K562 (cell line): ENCODE measurements at regions not wholly inside any gene's neighbourhood (a gene's known extent, or its start where the extent isn't known, plus 50 kb on each side); places are given as distances from the start of the nearest gene placed in this dataset.

Experiments
- ATAC-seq: fragments of 200-7000 bp; cut with Tn5 transposase; 3 replicates; pipeline ENCODE4 v1.9.1; 2020; ENCODE audit warnings: moderate library complexity
- BruUV-seq: library from RNA; stranded (reverse); fragments of 400-500 nt; replicated peaks from 2 replicates; lab custom pipeline; 2021; lab: Mats Ljungman, UMichigan
- CTCF ChIA-PET: fragments of 300-600 bp; formaldehyde crosslinking; extraction: SDS; loops from one replicate; lab custom pipeline; 2021; ENCODE audit warnings: low intra/inter-chr PET ratio; lab: Yijun Ruan, JAX
- POLR2A ChIA-PET: fragments of 300-600, 350-650 bp; sonication (Branson Sonifier 250); formaldehyde crosslinking; extraction: SDS; loops from one replicate; lab custom pipeline; 2021; ENCODE audit warnings: antibody characterized with exemption, inconsistent platforms; lab: Yijun Ruan, JAX
- DNase-seq, 4 experiments: peaks; one replicate each; pipeline versions ENCODE4 v3.0.0 to v3.0.0-alpha.2; 2011 to 2018; ENCODE audit warnings: low spot score in 3 of 4, mixed read lengths in 3 of 4; ENCODE audit errors: extremely low read depth in 1 of 4
- FAIRE-seq: peaks from 2 replicates; lab custom pipeline; 2011; peaks lifted over from hg19 to GRCh38; lab: Jason Lieb, UNC
- H2AFZ ChIP-seq: 2 replicates; pipeline ENCODE4 v1.6.0; 2011; ENCODE audit warnings: low read depth, low read length, control low read depth, inconsistent platforms
- H3K27ac ChIP-seq: fragments of 200-600 bp; 3 replicates; pipeline ENCODE4 v1.8.0; 2011; ENCODE audit warnings: low read depth, mild to moderate bottlenecking, control low read depth, inconsistent platforms, low read length, moderate library complexity, mixed read lengths; ENCODE audit errors: extremely low read depth
- H3K27me3 ChIP-seq, 2 experiments: fragments of 300-600 bp in 1 of 2; 2 replicates in 1 of 2; 3 replicates in 1 of 2; pipeline versions ENCODE4 v1.6.0 to v1.8.0; 2011; ENCODE audit warnings: inconsistent platforms in 2 of 2, low read length in 2 of 2, mild to moderate bottlenecking in 1 of 2, mixed read lengths in 1 of 2, moderate library complexity in 1 of 2; ENCODE audit not compliant: control insufficient read depth in 2 of 2, insufficient read depth in 2 of 2
- H3K36me3 ChIP-seq: fragments of 300-600 bp; 3 replicates; pipeline ENCODE4 v1.8.0; 2011; ENCODE audit warnings: mild to moderate bottlenecking, low read length, inconsistent platforms; ENCODE audit not compliant: control insufficient read depth, insufficient read depth
- H3K4me1 ChIP-seq, 2 experiments: fragments of 200-600 bp in 1 of 2; replicated peaks in 1 of 2; 2 replicates in 1 of 2; 3 replicates in 1 of 2; pipeline versions ENCODE4 v1.5.1 to v1.8.0; 2011; ENCODE audit warnings: inconsistent platforms in 2 of 2, low read length in 2 of 2, mild to moderate bottlenecking in 1 of 2, mixed read lengths in 1 of 2, moderate library complexity in 1 of 2; ENCODE audit not compliant: control insufficient read depth in 2 of 2, insufficient read depth in 2 of 2
- H3K4me2 ChIP-seq: 2 replicates; pipeline ENCODE4 v1.6.1; 2011; ENCODE audit warnings: low read length, control low read depth, inconsistent platforms, mixed read lengths; ENCODE audit not compliant: insufficient read depth
- H3K4me3 ChIP-seq: fragments of 200-600 bp; sonication (generic), shearing (Covaris generic); 2 replicates; pipeline ENCODE4 v1.5.1; 2016; ENCODE audit warnings: control low read depth, inconsistent platforms
- H3K79me2 ChIP-seq: fragments of 200-600 bp; 3 replicates; pipeline ENCODE4 v1.8.0; 2011; ENCODE audit warnings: low read length, inconsistent platforms; ENCODE audit not compliant: control insufficient read depth, insufficient read depth
- H3K9ac ChIP-seq, 2 experiments: 2 replicates each; pipeline versions ENCODE4 v1.6.0 to v1.6.1; 2011; ENCODE audit warnings: low read depth in 2 of 2, low read length in 2 of 2, control low read depth in 1 of 2, inconsistent platforms in 1 of 2, mild to moderate bottlenecking in 1 of 2, mixed read lengths in 1 of 2; ENCODE audit not compliant: insufficient read depth in 1 of 2
- H3K9me1 ChIP-seq: one replicate; pipeline ENCODE4 v1.6.0; 2011; ENCODE audit warnings: inconsistent platforms, mild to moderate bottlenecking, low read length, moderate library complexity; ENCODE audit not compliant: control insufficient read depth, insufficient read depth
- H3K9me3 ChIP-seq: replicated peaks from 2 replicates; pipeline ENCODE4 v1.5.1; 2011; ENCODE audit warnings: low read depth, low read length, inconsistent platforms; ENCODE audit not compliant: control insufficient read depth, insufficient read depth
- H4K20me1 ChIP-seq: replicated peaks from 2 replicates; pipeline ENCODE4 v1.6.1; 2011; ENCODE audit warnings: low read length, inconsistent platforms, mixed read lengths; ENCODE audit not compliant: control insufficient read depth, insufficient read depth
- MCM5 ChIP-seq: fragments of 450-650 bp; IDR thresholded peaks from 2 replicates; pipeline ENCODE4 v1.6.1; 2016; ENCODE audit warnings: low read depth
- ZFPM2 ChIP-seq: fragments of 250-450 bp; sonication (Bioruptor Pico); IDR thresholded peaks from 2 replicates; pipeline ENCODE4 v1.5.1; 2022; ENCODE audit warnings: mild to moderate bottlenecking
- ZNF436 ChIP-seq: fragments of 250-450, 450-650 bp; sonication (Bioruptor Pico); formaldehyde crosslinking; IDR thresholded peaks from 2 replicates; pipeline ENCODE4 v1.7.0; 2020; ENCODE audit warnings: mild to moderate bottlenecking
- WGBS: fragments of 100-300 bp; shearing (Covaris generic); methylation state at CpG from one replicate; pipeline ENCODE4 v1.1.6; 2016; ENCODE audit warnings: low coverage, mixed read lengths; ENCODE audit not compliant: insufficient coverage; ENCODE audit errors: missing lambda C conversion rate; 5-methylcytosine and 5-hydroxymethylcytosine counted together
- in situ Hi-C: fragments of 300-500 bp; cut with MboI; formaldehyde crosslinking; loops from 4 replicates; pipeline ENCODE4 v1.15.0; 2018; ENCODE audit warnings: inconsistent platforms, mixed read lengths
- intact Hi-C: fragments of 100-400 bp; cut with micrococcal nuclease; formaldehyde crosslinking; loops from 2 replicates; pipeline ENCODE4 v1.14.2; 2022
- TF ChIP-seq, protein P1 (sequence below), 2 experiments: fragments of 450-650 bp in 1 of 2; sonication (generic) in 1 of 2; formaldehyde crosslinking in 1 of 2; IDR thresholded peaks; 2 replicates each; pipeline versions ENCODE4 v1.7.1 to v1.9.0; 2016 to 2022; ENCODE audit warnings: inconsistent platforms in 1 of 2, mild to moderate bottlenecking in 1 of 2, missing genetic modification reagents in 1 of 2

DNA sequence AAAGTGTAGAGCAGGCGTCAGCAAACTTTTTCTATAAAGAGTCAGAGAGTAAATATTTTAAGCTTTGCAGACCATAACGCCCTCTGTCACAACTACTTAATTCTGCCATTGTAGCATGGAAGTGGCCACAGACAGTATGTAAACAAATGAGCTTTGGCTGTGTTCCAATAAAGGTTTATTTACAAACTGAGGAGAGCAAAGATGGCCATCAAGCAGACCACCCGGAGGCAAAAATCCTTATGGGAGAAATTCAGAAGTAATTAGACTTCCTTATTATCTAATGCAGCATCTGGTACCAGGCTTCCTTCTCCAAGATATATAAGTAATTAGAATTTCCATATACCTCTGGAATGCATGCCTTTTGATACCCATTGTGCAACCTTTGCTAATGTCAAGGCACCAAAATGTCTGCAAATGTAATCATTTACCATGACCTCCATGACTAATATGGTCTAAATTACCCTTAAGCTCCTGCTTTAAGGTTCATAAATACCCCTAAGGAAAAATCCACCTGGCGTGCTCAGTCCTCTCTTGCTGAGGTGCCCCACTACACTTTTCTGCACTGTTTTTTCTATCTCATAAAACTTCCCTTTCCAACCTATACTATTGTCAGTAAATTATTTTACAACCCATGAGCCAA, 377.8 kb downstream of the MATN1 start:
- Histone ChIP-seq H3K4me2 (no peak overlapping the region), H4K20me1 (no peaks in the 10 kb centered on the region), H3K9me3 (no peaks in the 10 kb centered on the region), H3K4me1 (peaks cover 0 to 7% of the 10 kb centered on the region in 2 experiments; a peak in 1 of 5 replicates), H3K36me3 (no peaks in the 10 kb centered on the region), H3K27me3 (peaks cover 0 to 7% of the 10 kb centered on the region in 2 experiments; a peak in 1 of 5 replicates), H2AFZ (no peak overlapping the region), H3K9me1 (no peaks in the 10 kb centered on the region), H3K9ac (no peak overlapping the region), H3K4me3 (no peak overlapping the region), H3K79me2 (no peaks in the 10 kb centered on the region), H3K27ac (no peak overlapping the region)
- no peak for DNase-seq
- CTCF ChIA-PET, result no interaction called here
- in situ Hi-C loops, result no loop called here
- 2% methylated on average over 4 of the region's 4 CpGs for WGBS
- intact Hi-C loops, result no loop called here
- no peak for ATAC-seq
- POLR2A ChIA-PET, result interaction anchor here (1.3 kb wide), 1 partner anchor 427 kb away, joined by 3 read pairs; no protein-coding TSS in a partner anchor
- no TSS peak for BruUV-seq
- no peak for FAIRE-seq
- TF ChIP-seq, protein P1, sequence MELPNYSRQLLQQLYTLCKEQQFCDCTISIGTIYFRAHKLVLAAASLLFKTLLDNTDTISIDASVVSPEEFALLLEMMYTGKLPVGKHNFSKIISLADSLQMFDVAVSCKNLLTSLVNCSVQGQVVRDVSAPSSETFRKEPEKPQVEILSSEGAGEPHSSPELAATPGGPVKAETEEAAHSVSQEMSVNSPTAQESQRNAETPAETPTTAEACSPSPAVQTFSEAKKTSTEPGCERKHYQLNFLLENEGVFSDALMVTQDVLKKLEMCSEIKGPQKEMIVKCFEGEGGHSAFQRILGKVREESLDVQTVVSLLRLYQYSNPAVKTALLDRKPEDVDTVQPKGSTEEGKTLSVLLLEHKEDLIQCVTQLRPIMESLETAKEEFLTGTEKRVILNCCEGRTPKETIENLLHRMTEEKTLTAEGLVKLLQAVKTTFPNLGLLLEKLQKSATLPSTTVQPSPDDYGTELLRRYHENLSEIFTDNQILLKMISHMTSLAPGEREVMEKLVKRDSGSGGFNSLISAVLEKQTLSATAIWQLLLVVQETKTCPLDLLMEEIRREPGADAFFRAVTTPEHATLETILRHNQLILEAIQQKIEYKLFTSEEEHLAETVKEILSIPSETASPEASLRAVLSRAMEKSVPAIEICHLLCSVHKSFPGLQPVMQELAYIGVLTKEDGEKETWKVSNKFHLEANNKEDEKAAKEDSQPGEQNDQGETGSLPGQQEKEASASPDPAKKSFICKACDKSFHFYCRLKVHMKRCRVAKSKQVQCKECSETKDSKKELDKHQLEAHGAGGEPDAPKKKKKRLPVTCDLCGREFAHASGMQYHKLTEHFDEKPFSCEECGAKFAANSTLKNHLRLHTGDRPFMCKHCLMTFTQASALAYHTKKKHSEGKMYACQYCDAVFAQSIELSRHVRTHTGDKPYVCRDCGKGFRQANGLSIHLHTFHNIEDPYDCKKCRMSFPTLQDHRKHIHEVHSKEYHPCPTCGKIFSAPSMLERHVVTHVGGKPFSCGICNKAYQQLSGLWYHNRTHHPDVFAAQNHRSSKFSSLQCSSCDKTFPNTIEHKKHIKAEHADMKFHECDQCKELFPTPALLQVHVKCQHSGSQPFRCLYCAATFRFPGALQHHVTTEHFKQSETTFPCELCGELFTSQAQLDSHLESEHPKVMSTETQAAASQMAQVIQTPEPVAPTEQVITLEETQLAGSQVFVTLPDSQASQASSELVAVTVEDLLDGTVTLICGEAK (IDR thresholded peaks at IDR 0.05), result peak; percentile 64
- TF ChIP-seq, protein P1 (CRISPR knock-in tag; IDR thresholded peaks at IDR 0.05), result no peak
- TF ChIP-seq ZNF436 (CRISPR knock-in tag) (no peak), ZFPM2 (CRISPR knock-in tag) (no peak), MCM5 (no peak)
